Fibroblast of mammary gland (primary cell): ENCODE measurements at regions not wholly inside any gene's neighbourhood (a gene's known extent, or its start where the extent isn't known, plus 50 kb on each side); places are given as distances from the start of the nearest gene placed in this dataset.

Experiments used
- DNase-seq: peaks from one replicate; pipeline ENCODE4 v3.0.0-alpha.2; 2010; ENCODE audit warnings: low read depth
- H3K4me3 ChIP-seq: 2 replicates; pipeline ENCODE4 v1.5.1; 2011; ENCODE audit warnings: low read depth, mild to moderate bottlenecking, low read length, moderate library complexity; ENCODE audit not compliant: control insufficient read depth
- CTCF ChIP-seq: conservative IDR thresholded peaks from 2 replicates; pipeline ENCODE4 v1.5.1; 2011; ENCODE audit warnings: low read depth, low read length, inconsistent platforms; ENCODE audit not compliant: control insufficient read depth, insufficient read depth

- no peak for DNase-seq
- H3K4me3 ChIP-seq: no peak overlapping the region
- no peak for TF ChIP-seq CTCF
Observed at GRCh38 chr5:89425062-89425461, 542.1 kb upstream of the MEF2C start.

- H3K4me3 ChIP-seq: no peak overlapping the region
- TF ChIP-seq CTCF: no peak
- DNase-seq: peak; percentile 11
Observed at GRCh38 chr5:89421035-89421434, 538.1 kb upstream of the MEF2C start.

- H3K4me3 ChIP-seq: no peak overlapping the region
- peak; percentile 13 for DNase-seq
- TF ChIP-seq CTCF: no peak
Observed at GRCh38 chr5:89418407-89419085, 535.6 kb upstream of the MEF2C start.

GRCh38 chr5:89417990-89418389, 535.0 kb upstream of the MEF2C start:
- TF ChIP-seq CTCF: no peak
- no peak for DNase-seq
- H3K4me3 ChIP-seq: no peak overlapping the region

- DNase-seq: no peak
- no peak overlapping the region for H3K4me3 ChIP-seq
- TF ChIP-seq CTCF: no peak
Observed at GRCh38 chr5:89417515-89417914, 534.5 kb upstream of the MEF2C start.

GRCh38 chr5:89411891-89412290, 528.9 kb upstream of the MEF2C start:
- DNase-seq: no peak
- TF ChIP-seq CTCF: no peak
- no peak overlapping the region for H3K4me3 ChIP-seq

GRCh38 chr5:89407054-89407453, 524.1 kb upstream of the MEF2C start:
- TF ChIP-seq CTCF: no peak
- H3K4me3 ChIP-seq: no peak overlapping the region
- DNase-seq: no peak
